GM15510 (cell line): ENCODE measurements at regions not wholly inside any gene's neighbourhood (a gene's known extent, or its start where the extent isn't known, plus 50 kb on each side); places are given as distances from the start of the nearest gene placed in this dataset.

Experiments used
- POLR2A ChIP-seq: IDR thresholded peaks from 3 replicates; pipeline ENCODE4 v1.6.1; 2011; ENCODE audit warnings: borderline replicate concordance; ENCODE audit not compliant: insufficient read length; ENCODE audit errors: extremely low read depth

DNA sequence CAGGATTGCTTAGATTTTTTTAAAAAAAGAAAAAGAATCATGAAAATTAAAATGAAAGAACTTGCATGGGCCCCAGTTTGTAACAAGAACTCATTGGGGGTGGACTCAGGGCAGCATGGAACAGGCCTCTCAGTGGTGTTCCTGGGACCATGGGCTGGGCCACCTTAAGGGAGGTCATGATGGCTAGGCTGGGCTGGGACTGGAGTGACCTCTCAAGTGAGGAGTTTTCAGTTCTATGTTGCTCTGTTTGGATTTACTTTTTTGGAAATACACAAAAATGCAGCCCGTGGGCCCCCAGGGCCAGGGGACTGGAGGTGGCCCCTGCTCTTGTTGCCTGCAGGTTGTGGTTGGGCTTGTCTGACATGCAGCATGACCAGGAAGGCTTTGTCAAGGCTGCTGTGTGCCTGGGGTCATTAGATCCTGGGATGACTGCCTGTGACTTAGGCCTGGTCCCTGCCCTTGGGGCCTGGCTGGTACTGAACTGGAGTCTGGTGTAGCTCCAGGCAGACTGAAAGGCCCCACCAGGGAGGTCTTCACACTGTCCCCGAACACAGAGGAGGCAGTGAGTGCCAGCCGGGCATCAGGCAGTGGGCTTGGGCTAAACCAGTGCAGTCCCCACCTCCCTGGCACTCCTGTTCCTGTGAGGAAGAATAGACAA lies 115.6 kb downstream of the GLI2 start:
- TF ChIP-seq POLR2A: no peak

DNA sequence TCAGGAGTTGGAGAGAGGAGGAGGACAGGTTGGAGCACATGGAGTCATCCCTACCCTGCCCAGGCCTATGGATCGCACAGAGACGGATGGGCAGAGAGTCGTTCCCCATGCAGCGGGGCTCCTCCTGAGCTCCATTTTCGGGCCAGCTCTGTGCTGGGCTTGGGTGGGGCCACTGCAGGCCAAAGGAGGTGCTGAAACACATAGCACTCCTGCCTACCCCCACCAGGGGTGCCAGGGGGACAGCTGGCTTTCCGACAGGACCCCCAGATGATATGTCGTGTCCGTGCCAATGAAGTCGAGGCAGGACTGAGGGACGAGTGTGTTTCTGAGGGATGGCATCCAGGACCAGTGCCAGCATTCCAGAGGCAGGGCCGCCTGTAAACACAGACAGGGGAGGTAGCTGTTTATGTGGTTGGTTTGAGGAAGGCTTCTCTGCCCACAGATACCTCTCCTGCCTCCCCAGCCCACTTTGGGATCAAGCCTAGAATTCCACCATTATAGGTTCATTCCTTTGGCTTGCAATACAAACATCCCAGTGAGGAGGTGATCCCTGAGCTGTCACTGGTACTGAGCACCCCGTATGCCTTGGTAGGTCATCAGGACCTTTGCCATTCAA lies 116.6 kb downstream of the GLI2 start:
- no peak for TF ChIP-seq POLR2A

GRCh38 chr2:120853306-120854013 lies 117.8 kb downstream of the GLI2 start:
- no peak for TF ChIP-seq POLR2A

GRCh38 chr2:120854014-120854620 lies 118.4 kb downstream of the GLI2 start:
- no peak for TF ChIP-seq POLR2A

GRCh38 chr2:120854766-120855530 lies 119.3 kb downstream of the GLI2 start:
- TF ChIP-seq POLR2A: no peak

DNA sequence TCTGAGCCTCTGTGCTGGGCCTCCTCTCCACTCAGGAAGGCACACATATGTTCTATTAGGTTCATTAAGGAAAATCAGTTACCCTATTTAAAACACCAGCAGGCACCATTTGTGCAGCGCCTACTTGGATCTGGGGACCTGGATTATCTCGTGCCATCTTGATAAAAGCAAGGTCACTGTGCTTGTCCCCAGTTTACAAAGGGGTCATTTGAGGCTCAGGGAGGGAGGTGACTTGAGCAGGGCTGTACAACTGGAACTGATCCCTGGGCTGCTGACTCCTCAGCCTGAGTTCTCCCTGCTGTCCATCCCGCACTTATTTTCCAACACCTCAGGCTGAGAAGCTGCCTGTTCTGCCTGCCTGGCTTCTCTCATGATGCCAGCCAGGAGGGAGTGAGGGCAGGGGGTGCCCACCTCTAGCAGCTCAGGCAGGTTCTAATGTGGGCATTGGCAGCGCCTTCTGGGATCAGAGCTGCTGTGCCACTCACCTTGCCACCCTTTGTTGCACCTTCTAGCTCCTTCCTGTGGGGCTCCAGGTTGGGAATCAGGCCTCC lies 120.3 kb downstream of the GLI2 start:
- no peak for TF ChIP-seq POLR2A

- TF ChIP-seq POLR2A: no peak
Observed at GRCh38 chr2:120856421-120856862, 120.8 kb downstream of the GLI2 start.

DNA sequence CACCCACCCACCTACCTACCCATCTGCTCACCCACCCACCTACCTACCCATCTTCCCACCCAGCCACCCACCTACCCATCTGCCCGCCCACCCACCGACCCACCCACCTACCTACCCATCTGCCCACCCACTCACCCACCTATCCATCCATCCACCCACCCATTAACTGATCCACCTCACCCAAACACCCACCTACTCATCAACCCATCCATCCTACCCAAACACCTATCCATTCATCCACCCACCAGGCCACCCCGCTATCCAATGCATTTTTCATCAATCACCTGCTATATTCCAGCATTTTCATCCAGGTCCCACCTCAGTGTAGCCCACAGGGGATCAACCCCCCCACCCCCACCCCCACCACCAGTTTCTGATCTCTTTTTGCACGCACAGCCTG lies 121.8 kb downstream of the GLI2 start:
- TF ChIP-seq POLR2A: no peak

- TF ChIP-seq POLR2A: no peak
Observed at GRCh38 chr2:120857931-120858330, 122.3 kb downstream of the GLI2 start.

DNA sequence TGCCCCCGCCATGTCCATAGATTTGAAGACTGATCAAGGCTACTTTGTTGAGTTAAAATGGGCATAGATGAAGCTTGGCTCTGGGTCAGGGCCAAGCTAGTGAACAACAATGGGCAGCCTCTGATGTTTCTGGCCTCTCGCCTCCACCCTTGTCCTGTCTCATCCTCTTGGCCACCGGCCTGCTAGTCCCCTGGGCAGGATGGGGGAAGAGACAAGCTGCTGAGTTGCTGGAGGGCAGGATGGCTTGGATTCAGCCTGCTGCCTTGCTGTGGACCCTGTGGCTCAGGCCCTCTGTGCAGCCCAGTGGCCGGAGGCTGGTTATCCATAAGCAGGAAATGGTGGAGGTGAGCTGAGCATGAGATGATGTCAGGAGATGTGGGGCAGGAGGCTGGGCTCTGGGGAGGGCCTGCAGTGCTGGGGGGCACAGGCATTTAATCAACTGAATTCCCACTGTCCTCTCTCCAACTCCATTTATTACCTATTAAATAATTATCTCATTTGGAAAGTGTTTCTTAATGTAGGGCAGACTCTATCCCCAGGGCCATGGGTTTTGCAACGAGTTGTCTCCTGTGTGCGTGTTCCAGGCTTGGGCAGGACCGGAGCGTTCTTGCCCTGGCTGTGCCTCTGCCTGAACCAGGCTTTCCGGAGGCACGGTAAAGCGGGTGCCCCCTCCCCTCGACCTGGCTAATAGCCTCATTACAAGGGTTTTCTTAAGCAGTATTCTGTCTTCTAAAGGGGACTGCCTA lies 122.9 kb downstream of the GLI2 start:
- no peak for TF ChIP-seq POLR2A

DNA sequence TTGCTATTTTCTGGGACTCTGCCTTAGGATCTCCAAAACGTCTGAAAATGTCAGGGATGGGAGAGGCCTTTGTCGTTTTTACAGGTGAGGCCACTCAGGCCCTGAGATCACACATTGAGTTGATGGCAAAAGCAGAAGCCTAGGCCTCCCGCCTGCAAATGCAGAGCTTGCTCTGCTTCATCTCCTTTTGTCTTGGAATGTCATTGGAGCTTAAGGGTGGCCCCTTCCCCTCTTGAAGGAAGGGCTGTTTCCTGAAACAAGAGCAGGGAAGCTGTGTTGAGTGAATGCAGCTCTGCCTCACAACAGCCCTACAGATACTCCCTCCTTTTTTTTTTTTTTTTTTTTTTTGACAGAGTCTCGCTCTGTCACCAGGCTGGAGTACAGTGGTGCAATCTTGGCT lies 123.5 kb downstream of the GLI2 start:
- TF ChIP-seq POLR2A: no peak

GRCh38 chr2:120859814-120860578 lies 124.3 kb downstream of the GLI2 start:
- no peak for TF ChIP-seq POLR2A

GRCh38 chr2:120860579-120860922 lies 124.9 kb downstream of the GLI2 start:
- no peak for TF ChIP-seq POLR2A
